ENCODE measurements at regions not wholly inside any gene's neighbourhood (a gene's known extent, or its start where the extent isn't known, plus 50 kb on each side); places are given as distances from the start of the nearest gene placed in this dataset.

GRCh38 chr9:85204176-85204575 is 534.6 kb downstream of the NTRK2 start:
- Histone ChIP-seq H3K79me1 (ENCODE audit: low read depth in 1 of 2, low read length in 2 of 2) (no peaks in the 10 kb centered on the region), H3K4me1 (ENCODE audit: control insufficient read depth, insufficient read depth, low read length) (no peaks in the 10 kb centered on the region), H2AFZ (replicated peaks; ENCODE audit: low read length, poor library complexity) (no peak overlapping the region), H3K9ac (ENCODE audit: low read depth, low read length) (no peak overlapping the region), H3K4ac (ENCODE audit: low read depth, low read length) (no peak overlapping the region), H3K36me3 (ENCODE audit: control insufficient read depth, insufficient read depth, low read length) (no peaks in the 10 kb centered on the region), H2BK120ac (ENCODE audit: low read depth, low read length) (no peak overlapping the region), H3K23ac (ENCODE audit: low read depth, low read length) (no peak overlapping the region), H2BK5ac (ENCODE audit: low read depth, low read length, poor library complexity, severe bottlenecking) (no peak overlapping the region), H4K5ac (ENCODE audit: low read depth, low read length) (no peak overlapping the region), H3K4me2 (ENCODE audit: low read depth, low read length) (no peak overlapping the region), H3K4me3 (ENCODE audit: insufficient read depth, low read depth, low read length) (no peak overlapping the region), H3K56ac (ENCODE audit: extremely low read depth, insufficient read depth, low read length) (no peak overlapping the region), H4K8ac (ENCODE audit: low read depth in 2 of 2, low read length in 2 of 2) (no peak overlapping the region), H2AK9ac (replicated peaks; ENCODE audit: low read depth, low read length, poor library complexity) (no peak overlapping the region), H3K9me3 (ENCODE audit: control insufficient read depth, insufficient read depth, low read length) (peaks cover 23% of the 10 kb centered on the region), H4K20me1 (ENCODE audit: insufficient read depth, low read length) (no peaks in the 10 kb centered on the region), H3K18ac (ENCODE audit: low read depth, low read length) (no peak overlapping the region), H3K27me3 (ENCODE audit: control insufficient read depth, insufficient read depth, low read length) (no peaks in the 10 kb centered on the region), H3K27ac (ENCODE audit: insufficient read depth, low read length) (no peak overlapping the region), H4K91ac (ENCODE audit: insufficient read depth, low read depth, low read length) (no peak overlapping the region), H3K9me1 (ENCODE audit: insufficient read depth, low read length) (no peaks in the 10 kb centered on the region), H3K14ac (replicated peaks; ENCODE audit: low read depth, low read length) (no peak overlapping the region), H2AK5ac (ENCODE audit: low read depth, low read length) (no peak overlapping the region), H2BK20ac (ENCODE audit: low read depth, low read length) (no peak overlapping the region), H2BK15ac (ENCODE audit: low read depth, low read length) (no peak overlapping the region)
- dilution Hi-C loops (cut with HindIII; ENCODE audit: low sequenced_read_pairs, unreplicated experiment): no loop called here
- no TSS peak for BruUV-seq (replicated peaks)
- DNase-seq: no peak
- intact Hi-C loops (cut with micrococcal nuclease): no loop called here
- in situ Hi-C loops (cut with MboI; ENCODE audit: low sequenced_read_pairs): no loop called here
- WGBS, 2 experiments (ENCODE audit: extremely low coverage in 2 of 2, insufficient read length in 1 of 2): no CpG with 5 or more reads among the region's 3 CpGs
- ChIA-PET POLR2A (ENCODE audit: unreplicated experiment) (no interaction called here), CTCF (no interaction called here)
- ATAC-seq (ENCODE audit: low read depth): no peak
- no peak for TF ChIP-seq RFX5 (IDR thresholded peaks at IDR 0.05; ENCODE audit: low read depth, low read length)
